HFFc6 (cell line): ENCODE measurements at regions not wholly inside any gene's neighbourhood (a gene's known extent, or its start where the extent isn't known, plus 50 kb on each side); places are given as distances from the start of the nearest gene placed in this dataset.

Experiments used
- DNase-seq: peaks from one replicate; pipeline ENCODE4 v3.0.0-alpha.2; 2018
- H3K27ac Mint-ChIP-seq: 2 replicates; pipeline ENCODE4 v1.8.0; 2020; ENCODE audit warnings: mild to moderate bottlenecking, mixed read lengths
- H3K27me3 Mint-ChIP-seq: 2 replicates; pipeline ENCODE4 v1.8.0; 2021; ENCODE audit warnings: mild to moderate bottlenecking, moderate library complexity, mixed read lengths; ENCODE audit not compliant: insufficient read depth
- H3K36me3 Mint-ChIP-seq: 2 replicates; pipeline ENCODE4 v1.8.0; 2021; ENCODE audit warnings: low read depth, mixed read lengths
- H3K4me1 Mint-ChIP-seq: 2 replicates; pipeline ENCODE4 v1.8.0; 2020; ENCODE audit warnings: low read depth, mixed read lengths
- H3K4me3 Mint-ChIP-seq: 2 replicates; pipeline ENCODE4 v1.8.0; 2020; ENCODE audit warnings: mild to moderate bottlenecking, moderate library complexity, mixed read lengths
- H3K9me3 Mint-ChIP-seq: 2 replicates; pipeline ENCODE4 v1.8.0; 2020; ENCODE audit warnings: mild to moderate bottlenecking, mixed read lengths
- TF ChIP-seq, protein P1 (sequence below): fragments of 200-600 bp; sonication (generic); IDR thresholded peaks from 2 replicates; pipeline ENCODE4 v1.5.0; 2021; ENCODE audit warnings: antibody characterized with exemption, mild to moderate bottlenecking

DNA sequence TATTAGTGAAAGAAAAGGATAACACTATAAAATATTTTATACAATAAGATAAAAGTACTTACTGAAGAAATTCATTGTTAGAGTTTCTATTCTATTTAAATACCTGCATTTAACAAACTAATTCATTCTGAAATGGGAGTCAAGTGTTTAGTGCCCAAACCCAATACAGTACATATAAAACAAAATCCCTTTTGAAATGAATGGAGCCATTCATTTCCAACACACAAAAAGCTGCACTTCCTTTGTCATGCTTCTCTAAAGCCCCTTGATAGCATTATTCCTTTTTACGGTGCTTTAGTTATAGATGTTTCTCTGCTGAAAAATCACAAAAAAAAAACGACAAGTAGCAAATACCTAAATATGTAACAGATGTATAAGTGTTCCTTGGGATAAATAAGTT is 596.3 kb downstream of the ZIC1 start:
- TF ChIP-seq, protein P1, sequence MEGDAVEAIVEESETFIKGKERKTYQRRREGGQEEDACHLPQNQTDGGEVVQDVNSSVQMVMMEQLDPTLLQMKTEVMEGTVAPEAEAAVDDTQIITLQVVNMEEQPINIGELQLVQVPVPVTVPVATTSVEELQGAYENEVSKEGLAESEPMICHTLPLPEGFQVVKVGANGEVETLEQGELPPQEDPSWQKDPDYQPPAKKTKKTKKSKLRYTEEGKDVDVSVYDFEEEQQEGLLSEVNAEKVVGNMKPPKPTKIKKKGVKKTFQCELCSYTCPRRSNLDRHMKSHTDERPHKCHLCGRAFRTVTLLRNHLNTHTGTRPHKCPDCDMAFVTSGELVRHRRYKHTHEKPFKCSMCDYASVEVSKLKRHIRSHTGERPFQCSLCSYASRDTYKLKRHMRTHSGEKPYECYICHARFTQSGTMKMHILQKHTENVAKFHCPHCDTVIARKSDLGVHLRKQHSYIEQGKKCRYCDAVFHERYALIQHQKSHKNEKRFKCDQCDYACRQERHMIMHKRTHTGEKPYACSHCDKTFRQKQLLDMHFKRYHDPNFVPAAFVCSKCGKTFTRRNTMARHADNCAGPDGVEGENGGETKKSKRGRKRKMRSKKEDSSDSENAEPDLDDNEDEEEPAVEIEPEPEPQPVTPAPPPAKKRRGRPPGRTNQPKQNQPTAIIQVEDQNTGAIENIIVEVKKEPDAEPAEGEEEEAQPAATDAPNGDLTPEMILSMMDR, result no peak
- Mint-ChIP-seq H3K4me1 (peaks cover 9% of the 10 kb centered on the region), H3K27me3 (peaks cover 2% of the 10 kb centered on the region), H3K9me3 (no peaks in the 10 kb centered on the region; the same call in 1 of the 2 replicates), H3K4me3 (no peak overlapping the region), H3K27ac (no peak overlapping the region), H3K36me3 (no peaks in the 10 kb centered on the region; the same call in 1 of the 2 replicates)
- DNase-seq, result no peak

DNA sequence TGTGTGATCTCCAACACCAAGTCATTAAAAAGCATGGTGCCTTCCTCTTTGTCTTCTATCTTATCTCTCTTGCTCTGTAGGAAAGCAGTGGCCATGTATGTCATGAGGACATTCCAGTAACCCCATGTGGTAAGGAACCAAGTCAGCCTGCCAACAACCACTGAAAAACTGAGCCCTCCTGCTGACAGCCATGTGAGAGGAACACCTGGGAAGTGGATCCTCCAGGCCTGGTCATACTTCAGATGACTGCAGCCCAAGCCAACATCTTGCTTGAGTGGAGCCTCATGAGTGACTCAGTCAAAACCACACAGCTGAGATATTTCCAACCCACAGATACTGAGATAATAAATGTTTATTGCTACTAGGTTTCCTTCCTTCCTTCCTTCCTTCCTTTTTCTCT is 597.3 kb downstream of the ZIC1 start:
- peak; percentile 1 for DNase-seq
- Mint-ChIP-seq H3K27me3 (peaks cover 2% of the 10 kb centered on the region), H3K27ac (no peak overlapping the region), H3K36me3 (no peaks in the 10 kb centered on the region; the same call in 1 of the 2 replicates), H3K9me3 (no peaks in the 10 kb centered on the region; the same call in 1 of the 2 replicates), H3K4me3 (no peak overlapping the region), H3K4me1 (peaks cover 9% of the 10 kb centered on the region)
- TF ChIP-seq, protein P1, result no peak

DNA sequence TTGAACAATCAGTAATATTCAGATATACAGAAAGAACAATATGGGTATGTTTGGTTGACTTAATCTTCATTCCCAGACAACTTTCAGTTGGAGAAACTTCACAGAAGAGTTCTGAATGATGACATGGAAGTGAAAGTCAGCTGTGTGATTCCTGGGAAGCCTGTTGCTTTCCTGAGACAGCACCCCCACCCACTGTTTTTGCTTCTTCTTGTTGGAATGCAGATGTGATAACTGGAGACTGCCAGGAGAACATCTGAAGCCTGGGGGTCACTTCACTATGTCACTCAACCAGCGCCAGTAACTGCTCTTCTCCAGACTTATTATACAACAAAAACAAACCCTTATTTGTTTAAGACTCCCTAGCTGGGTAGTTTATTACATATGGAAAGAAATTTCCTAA is 599.4 kb downstream of the ZIC1 start:
- Mint-ChIP-seq H3K9me3 (peaks cover 7% of the 10 kb centered on the region), H3K4me3 (no peak overlapping the region), H3K4me1 (peaks cover 9% of the 10 kb centered on the region), H3K27me3 (peaks cover 2% of the 10 kb centered on the region), H3K27ac (no peak overlapping the region), H3K36me3 (no peaks in the 10 kb centered on the region; the same call in 1 of the 2 replicates)
- TF ChIP-seq, protein P1, result no peak
- DNase-seq, result no peak

DNA sequence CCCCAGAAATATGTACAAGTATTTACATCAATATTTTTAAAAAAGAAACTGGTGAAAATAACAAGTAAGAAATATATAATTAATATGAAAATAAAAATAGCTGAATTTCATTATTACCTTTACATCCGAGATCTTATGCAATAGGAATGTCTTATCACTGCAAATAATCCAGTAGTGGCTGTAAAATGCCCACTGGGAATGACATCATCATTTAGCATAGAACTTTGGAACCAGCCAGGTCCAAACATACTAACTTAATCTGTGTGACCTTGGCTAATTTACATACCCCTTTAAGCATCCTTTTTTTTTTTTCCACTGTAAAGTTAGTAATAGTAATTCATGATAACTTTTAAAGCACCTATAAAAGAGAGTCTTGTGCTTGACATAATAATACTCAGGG is 611.7 kb downstream of the ZIC1 start:
- TF ChIP-seq, protein P1, result no peak
- no peak overlapping the region for H3K4me3 Mint-ChIP-seq
- no peak overlapping the region for H3K27ac Mint-ChIP-seq

DNA sequence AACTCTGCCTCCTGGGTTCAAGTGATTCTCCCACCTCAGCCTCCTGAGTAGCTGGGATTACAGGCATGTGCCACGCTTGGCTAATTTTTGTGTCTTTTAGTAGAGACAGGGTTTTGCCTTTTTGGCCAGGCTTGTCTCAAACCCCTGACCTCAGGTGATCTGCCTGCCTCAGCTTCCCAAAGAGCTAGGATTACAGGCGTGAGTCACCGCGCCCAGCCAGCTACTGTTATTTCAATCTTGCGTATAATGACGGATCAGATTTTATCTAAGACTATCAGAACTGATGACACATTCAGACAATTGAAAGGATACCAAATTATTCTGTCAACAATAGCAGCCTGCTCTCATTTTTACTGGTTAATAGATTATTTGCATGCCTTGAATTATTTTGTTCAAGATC is 612.2 kb downstream of the ZIC1 start:
- Mint-ChIP-seq H3K4me1 (peaks cover 56% of the 10 kb centered on the region; the same call in 1 of the 2 replicates), H3K27ac (peak overlapping the region; percentile 47; the same call in 1 of the 2 replicates), H3K9me3 (peaks cover 18% of the 10 kb centered on the region), H3K27me3 (peaks cover 1% of the 10 kb centered on the region; the same call in 1 of the 2 replicates), H3K4me3 (peak overlapping the region; percentile 50; the same call in 1 of the 2 replicates), H3K36me3 (no peaks in the 10 kb centered on the region; the same call in 1 of the 2 replicates)
- no peak for DNase-seq
- TF ChIP-seq, protein P1, result no peak

More for the DNA sequence above, 611.7 kb downstream of the ZIC1 start:
- Mint-ChIP-seq H3K4me1 (peaks cover 51% of the 10 kb centered on the region; the same call in 1 of the 2 replicates), H3K27me3 (peaks cover 1% of the 10 kb centered on the region; the same call in 1 of the 2 replicates), H3K36me3 (peaks cover 2% of the 10 kb centered on the region; the same call in 1 of the 2 replicates), H3K9me3 (peaks cover 23% of the 10 kb centered on the region)
- no peak for DNase-seq
